Muscle of arm (tissue), 1 donor: ENCODE measurements at regions not wholly inside any gene's neighbourhood (a gene's known extent, or its start where the extent isn't known, plus 50 kb on each side); places are given as distances from the start of the nearest gene placed in this dataset.

Source experiments
- DNase-seq: peaks from one replicate; pipeline ENCODE4 v3.0.0-alpha.2; 2013

- DNase-seq = no peak
Observed at GRCh38 chr2:62447411-62447810, 58.6 kb downstream of the TMEM17 start.

DNA sequence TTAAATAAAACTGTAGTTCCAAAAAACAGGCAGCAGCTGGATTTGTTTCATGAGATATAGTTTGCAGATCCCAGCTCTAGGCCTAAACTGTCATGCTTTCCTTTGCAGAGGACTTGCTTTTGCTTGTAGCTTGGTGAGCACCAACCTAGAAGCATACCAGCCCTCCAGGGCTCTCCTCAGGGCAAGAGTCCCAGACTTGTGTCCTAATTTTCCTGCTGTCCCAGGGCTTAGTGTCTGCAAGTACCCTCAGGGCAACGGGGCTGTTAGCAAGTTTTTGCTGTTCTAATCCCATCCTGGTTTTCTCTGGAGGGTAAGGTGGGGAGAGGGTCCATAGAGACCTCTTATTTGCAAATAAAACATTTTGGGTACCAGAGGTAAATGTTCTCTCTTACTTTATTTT, 59.5 kb downstream of the TMEM17 start:
- DNase-seq = no peak

DNA sequence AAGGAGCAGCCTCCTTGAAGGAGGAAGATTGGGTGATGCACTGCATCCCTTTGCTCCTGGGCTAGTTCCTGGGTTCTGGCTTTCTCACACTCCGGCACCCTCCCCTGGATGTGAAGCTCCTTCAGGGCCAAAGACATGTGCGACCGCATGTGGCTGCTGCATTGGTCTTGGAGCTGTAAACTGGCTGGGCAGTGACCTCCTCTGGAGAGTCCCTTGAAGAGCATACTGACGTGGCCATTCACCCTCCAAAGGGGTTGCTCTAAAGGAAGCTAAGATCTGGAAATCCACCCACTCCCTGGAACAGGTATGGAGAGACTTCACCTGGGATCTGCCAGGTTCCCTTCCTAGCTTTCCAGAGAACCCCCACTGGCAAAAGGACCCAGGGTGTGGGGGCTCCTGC, 62.1 kb downstream of the TMEM17 start:
- no peak for DNase-seq

DNA sequence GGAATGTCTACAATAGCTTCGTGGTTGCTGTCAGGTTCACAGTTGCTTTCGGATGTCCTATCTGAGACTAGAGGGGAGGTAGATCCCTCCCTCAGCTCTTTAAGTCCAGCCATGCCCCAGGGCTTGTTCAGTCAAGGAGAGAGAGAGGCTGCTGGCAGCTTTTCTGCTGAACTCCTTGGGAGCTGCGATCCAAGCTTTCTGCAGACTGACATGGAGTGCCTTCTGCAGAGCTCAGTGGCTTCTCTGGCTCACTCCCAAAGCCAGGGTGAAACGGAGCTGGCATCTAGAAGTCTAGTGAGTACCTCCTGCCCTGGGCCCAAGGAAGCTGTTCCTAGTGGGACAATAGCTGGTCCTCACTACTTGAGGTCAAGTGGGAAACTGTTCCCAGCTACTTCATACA, 62.5 kb downstream of the TMEM17 start:
- DNase-seq = no peak

DNA sequence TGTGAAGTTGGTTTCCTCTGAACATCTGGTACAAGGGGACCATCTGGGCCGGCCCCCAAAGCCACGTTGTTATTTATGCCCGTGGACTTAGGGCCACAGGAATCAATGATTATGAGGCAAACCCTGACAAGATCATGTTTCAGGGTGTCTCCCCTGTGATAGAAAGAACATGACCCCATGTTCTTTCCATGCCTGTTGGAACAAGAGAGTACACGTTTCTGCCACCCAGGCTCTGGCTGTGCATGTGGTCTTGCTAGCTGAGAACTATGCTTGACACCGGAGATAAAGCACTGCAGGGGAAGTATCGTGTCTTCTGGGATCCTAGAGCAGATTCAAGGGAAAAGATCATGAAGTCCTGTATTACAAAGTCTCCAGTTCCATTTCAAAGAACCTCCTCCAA, 64.2 kb downstream of the TMEM17 start:
- DNase-seq = no peak

GRCh38 chr2:62441421-62441820, 64.6 kb downstream of the TMEM17 start:
- no peak for DNase-seq

- DNase-seq = no peak
Observed at GRCh38 chr2:62440281-62440946, 65.6 kb downstream of the TMEM17 start.

GRCh38 chr2:62439425-62439824, 66.6 kb downstream of the TMEM17 start:
- no peak for DNase-seq

DNA sequence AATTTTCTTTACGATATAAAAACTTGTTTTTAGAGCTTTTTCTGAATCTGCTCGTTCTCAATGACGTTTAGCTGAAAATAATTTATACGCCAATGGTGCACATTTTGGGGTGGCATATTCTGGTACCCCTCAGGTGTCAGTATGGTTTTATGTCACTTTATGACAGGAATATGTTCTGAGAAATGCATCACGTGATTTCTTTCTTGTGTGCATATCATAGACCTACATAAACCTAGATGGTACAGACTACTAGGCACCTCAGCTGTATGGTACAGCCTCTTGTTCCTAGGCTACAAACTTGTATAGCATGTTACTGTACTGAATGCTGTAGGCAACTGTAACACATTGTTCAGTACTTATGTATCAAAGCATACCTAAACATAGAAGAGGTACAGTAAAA, 68.2 kb downstream of the TMEM17 start:
- no peak for DNase-seq

GRCh38 chr2:62435720-62436119, 70.3 kb downstream of the TMEM17 start:
- no peak for DNase-seq

GRCh38 chr2:62432407-62432806, 73.6 kb downstream of the TMEM17 start:
- DNase-seq = no peak

DNA sequence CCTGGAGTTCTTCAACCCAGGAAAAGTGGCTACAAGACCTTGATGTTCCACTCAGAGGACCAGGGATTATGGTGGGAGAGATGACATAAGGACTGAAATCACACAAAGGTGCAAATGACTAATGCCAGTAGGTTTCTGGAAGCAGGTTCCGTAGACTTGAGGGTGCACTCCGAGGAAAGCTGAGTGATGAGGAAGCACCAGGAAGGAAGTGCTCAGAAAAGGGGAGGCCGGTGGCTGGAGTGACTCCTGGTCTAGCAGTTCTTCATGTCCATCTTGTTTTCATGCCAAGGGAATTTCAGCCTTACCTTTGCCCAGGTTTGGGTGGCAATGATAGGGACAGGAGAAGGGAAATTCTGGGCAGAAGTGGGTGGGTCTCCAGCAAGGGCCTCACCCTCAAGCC, 74.5 kb downstream of the TMEM17 start:
- DNase-seq = no peak

GRCh38 chr2:62430146-62430545, 75.8 kb downstream of the TMEM17 start:
- DNase-seq = no peak

GRCh38 chr2:62427146-62427545, 78.8 kb downstream of the TMEM17 start:
- DNase-seq = no peak

DNA sequence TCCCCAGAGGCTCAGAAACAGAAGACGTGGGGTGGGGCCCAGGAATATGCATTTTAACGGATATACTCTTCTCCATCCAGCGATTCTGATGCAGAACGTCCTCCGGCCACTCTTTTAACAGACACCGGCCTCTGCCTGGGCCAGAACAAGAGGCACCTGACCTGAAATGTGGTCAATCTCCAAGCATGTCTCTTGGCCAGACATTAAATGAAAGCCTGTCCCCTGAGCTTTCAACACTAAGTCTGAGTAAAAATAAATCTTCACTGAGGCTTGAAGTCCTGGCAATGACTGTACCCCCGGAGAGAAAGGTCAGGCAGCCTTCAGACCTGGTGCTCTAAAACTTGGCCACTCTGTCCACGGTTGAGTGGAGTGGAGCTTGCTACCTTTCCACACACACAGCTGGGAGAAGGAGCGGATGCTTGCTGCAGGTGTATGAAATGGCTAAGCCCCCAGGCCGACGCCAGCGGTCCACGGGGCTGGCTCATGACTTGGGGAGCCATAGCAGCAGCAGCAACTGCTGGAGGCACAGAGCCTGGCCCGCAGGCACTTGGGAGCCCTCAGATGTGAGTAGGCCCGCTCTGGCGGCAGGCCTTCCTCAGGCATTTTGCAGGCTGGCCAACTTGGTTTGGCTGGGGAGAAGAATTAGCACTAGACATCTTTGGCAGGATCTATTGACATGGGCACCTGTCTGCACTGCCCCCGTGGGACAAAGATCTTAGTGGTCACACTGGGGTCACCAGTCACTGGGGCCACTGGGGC, 79.7 kb downstream of the TMEM17 start:
- no peak for DNase-seq

DNA sequence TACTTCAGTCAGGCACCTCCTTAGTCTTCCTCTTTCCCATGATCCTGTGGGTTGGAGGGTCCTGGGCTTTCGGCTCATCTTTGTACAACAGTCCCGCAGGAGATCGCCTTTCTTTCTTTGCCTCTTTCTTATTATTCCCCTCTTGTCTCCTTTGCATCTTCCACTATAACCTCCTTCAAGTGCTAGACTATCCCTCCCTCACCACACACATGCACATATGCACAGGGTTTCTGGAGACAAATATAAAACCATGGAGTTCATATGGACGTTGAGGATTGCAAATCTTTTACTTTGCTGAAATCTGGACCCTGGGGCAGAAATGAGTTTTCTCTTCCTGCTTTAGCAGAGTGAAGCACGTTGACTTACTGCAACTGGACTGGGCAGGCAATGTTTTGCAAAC, 80.3 kb downstream of the TMEM17 start:
- no peak for DNase-seq

GRCh38 chr2:62424899-62425298, 81.1 kb downstream of the TMEM17 start:
- no peak for DNase-seq

GRCh38 chr2:62423883-62424458, 82.0 kb downstream of the TMEM17 start:
- no peak for DNase-seq

GRCh38 chr2:62423235-62423634, 82.8 kb downstream of the TMEM17 start:
- DNase-seq = no peak

DNA sequence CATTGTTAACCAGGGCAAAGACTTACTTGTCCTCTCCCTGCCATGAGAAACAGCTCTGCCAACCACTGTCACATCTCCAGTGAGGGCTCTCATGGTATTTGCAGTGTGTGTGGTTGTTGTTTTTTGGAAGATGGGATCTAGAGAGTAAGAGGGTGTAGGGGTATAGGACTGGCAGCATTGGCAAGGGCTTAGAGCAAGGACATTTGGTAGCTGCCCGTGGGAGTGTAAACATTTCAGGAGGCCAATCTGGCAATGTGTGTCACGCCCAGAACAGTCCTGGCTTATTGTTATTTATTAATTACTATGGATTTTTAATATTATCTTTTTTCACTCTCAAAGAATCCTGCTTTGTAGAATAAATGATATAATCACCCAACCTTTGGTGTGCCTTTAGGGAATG, 90.5 kb downstream of the TMEM17 start:
- DNase-seq = no peak

GRCh38 chr2:62415019-62415431, 91.0 kb downstream of the TMEM17 start:
- no peak for DNase-seq

- DNase-seq = no peak
Observed at GRCh38 chr2:62413116-62413663, 92.8 kb downstream of the TMEM17 start.

DNA sequence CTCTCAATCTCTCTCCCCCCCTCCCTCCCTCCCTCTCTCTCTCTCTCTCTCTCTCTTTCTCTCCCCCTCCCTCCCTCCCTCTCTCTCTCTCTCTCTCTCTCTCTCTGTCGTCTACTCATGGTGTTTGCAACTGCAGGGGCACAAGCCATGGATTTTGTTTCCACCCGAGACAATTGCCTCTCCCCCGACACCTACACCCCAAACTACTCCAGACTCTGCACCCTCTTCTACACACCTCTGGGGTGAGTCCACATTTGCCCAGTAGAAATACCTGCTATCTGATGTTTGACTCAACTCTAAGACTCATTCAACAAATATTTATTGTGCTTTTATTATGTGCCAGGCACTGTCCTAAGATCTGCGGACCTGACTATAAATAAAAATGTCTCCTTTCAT, 93.7 kb downstream of the TMEM17 start:
- DNase-seq = no peak
